ENCODE measurements at regions not wholly inside any gene's neighbourhood (a gene's known extent, or its start where the extent isn't known, plus 50 kb on each side); places are given as distances from the start of the nearest gene placed in this dataset.
"Not testable (repeated sequence)": the region's sequence is repeated elsewhere in the genome, so short reads cannot be mapped to it uniquely, and the experiment has no call there.

- H3K4me3 ChIP-seq (ENCODE audit: low read depth, low read length) = no peak overlapping the region
- TF ChIP-seq CTCF (IDR thresholded peaks at IDR 0.05; ENCODE audit: insufficient read depth, low read length) = no peak
- no peak for DNase-seq (ENCODE audit: low read depth)
These were observed 198.0 kb upstream of the FBXL4 start for GRCh38 chr6:99145738-99146137.

GRCh38 chr6:99143108-99143861 lies 195.5 kb upstream of the FBXL4 start:
- no peak for DNase-seq (ENCODE audit: low read depth)
- no peak overlapping the region for H3K4me3 ChIP-seq (ENCODE audit: low read depth, low read length)
- no peak for TF ChIP-seq CTCF (IDR thresholded peaks at IDR 0.05; ENCODE audit: insufficient read depth, low read length)

- not testable (repeated sequence) for DNase-seq (ENCODE audit: low read depth); H3K4me3 ChIP-seq (ENCODE audit: low read depth, low read length)
These were observed 194.2 kb upstream of the FBXL4 start for GRCh38 chr6:99141906-99142305.

GRCh38 chr6:99138445-99138844 lies 190.7 kb upstream of the FBXL4 start:
- DNase-seq (ENCODE audit: low read depth) = no peak
- H3K4me3 ChIP-seq (ENCODE audit: low read depth, low read length) = no peak overlapping the region
- TF ChIP-seq CTCF (IDR thresholded peaks at IDR 0.05; ENCODE audit: insufficient read depth, low read length) = no peak

GRCh38 chr6:99137314-99137713 lies 189.6 kb upstream of the FBXL4 start:
- no peak for TF ChIP-seq CTCF (IDR thresholded peaks at IDR 0.05; ENCODE audit: insufficient read depth, low read length)
- DNase-seq (ENCODE audit: low read depth) = no peak
- H3K4me3 ChIP-seq (ENCODE audit: low read depth, low read length) = no peak overlapping the region

GRCh38 chr6:99136488-99136887 lies 188.7 kb upstream of the FBXL4 start:
- no peak for TF ChIP-seq CTCF (IDR thresholded peaks at IDR 0.05; ENCODE audit: insufficient read depth, low read length)
- DNase-seq (ENCODE audit: low read depth) = no peak
- H3K4me3 ChIP-seq (ENCODE audit: low read depth, low read length) = no peak overlapping the region

GRCh38 chr6:99132026-99132635 lies 184.4 kb upstream of the FBXL4 start:
- no peak for TF ChIP-seq CTCF (IDR thresholded peaks at IDR 0.05; ENCODE audit: insufficient read depth, low read length)
- DNase-seq (ENCODE audit: low read depth) = no peak
- H3K4me3 ChIP-seq (ENCODE audit: low read depth, low read length) = no peak overlapping the region
